B cell (primary cell): ENCODE measurements at regions not wholly inside any gene's neighbourhood (a gene's known extent, or its start where the extent isn't known, plus 50 kb on each side); places are given as distances from the start of the nearest gene placed in this dataset.

ENCODE experiments used
- EZH2 ChIP-seq: IDR thresholded peaks from 2 replicates; pipeline ENCODE4 v1.6.1; 2012; ENCODE audit warnings: borderline replicate concordance, low read depth, mild to moderate bottlenecking, moderate library complexity, low read length; ENCODE audit not compliant: insufficient read depth, poor library complexity, severe bottlenecking
- TF ChIP-seq, protein P1 (sequence below): fragments of 200-600 bp; IDR thresholded peaks from one replicate; pipeline ENCODE4 v1.8.0; 2022; ENCODE audit warnings: antibody characterized with exemption, mild to moderate bottlenecking

DNA sequence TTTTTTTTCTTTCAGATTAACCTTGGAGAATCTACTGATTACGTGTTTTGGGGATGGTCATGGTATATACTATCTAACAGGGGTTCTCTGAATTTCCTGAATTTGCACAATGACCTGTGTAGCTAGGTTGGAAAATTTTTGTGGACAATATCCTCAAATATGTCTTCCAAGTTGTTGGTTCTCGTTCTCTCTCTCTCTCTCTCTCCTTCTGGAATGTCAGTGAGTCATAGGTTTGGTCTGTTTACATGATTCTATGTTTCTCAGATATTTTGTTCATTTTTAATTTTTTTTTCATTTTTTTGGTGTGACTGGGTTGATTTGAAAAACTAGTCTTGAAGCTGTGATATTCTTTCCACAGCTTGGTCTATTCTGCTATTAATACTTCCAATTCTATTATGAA is 604.0 kb upstream of the ANO3 start:
- TF ChIP-seq EZH2 = no peak
- TF ChIP-seq, protein P1, sequence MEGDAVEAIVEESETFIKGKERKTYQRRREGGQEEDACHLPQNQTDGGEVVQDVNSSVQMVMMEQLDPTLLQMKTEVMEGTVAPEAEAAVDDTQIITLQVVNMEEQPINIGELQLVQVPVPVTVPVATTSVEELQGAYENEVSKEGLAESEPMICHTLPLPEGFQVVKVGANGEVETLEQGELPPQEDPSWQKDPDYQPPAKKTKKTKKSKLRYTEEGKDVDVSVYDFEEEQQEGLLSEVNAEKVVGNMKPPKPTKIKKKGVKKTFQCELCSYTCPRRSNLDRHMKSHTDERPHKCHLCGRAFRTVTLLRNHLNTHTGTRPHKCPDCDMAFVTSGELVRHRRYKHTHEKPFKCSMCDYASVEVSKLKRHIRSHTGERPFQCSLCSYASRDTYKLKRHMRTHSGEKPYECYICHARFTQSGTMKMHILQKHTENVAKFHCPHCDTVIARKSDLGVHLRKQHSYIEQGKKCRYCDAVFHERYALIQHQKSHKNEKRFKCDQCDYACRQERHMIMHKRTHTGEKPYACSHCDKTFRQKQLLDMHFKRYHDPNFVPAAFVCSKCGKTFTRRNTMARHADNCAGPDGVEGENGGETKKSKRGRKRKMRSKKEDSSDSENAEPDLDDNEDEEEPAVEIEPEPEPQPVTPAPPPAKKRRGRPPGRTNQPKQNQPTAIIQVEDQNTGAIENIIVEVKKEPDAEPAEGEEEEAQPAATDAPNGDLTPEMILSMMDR = no peak
